Breast epithelium (tissue), 4 donors: ENCODE measurements at regions not wholly inside any gene's neighbourhood (a gene's known extent, or its start where the extent isn't known, plus 50 kb on each side); places are given as distances from the start of the nearest gene placed in this dataset.

ENCODE experiments used
- DNase-seq, 2 donors: peaks; one replicate each; pipeline ENCODE4 v3.0.0-alpha.2; 2019; ENCODE audit warnings: low spot score in 2 of 2
- H3K27ac ChIP-seq, 2 donors: fragments of 200-600 bp; sonication (generic) in 1 of 2; one replicate each; pipeline ENCODE4 v1.5.1; 2016 to 2019; ENCODE audit warnings: mild to moderate bottlenecking in 1 of 2
- H3K27me3 ChIP-seq, 2 donors: fragments of 200-600 bp; sonication (generic) in 1 of 2; one replicate each; pipeline versions ENCODE4 v1.5.1 to v1.6.0; 2017 to 2019; ENCODE audit warnings: control low read depth in 1 of 2, mild to moderate bottlenecking in 1 of 2
- H3K36me3 ChIP-seq: fragments of 200-600 bp; one replicate; pipeline ENCODE4 v1.5.1; 2019
- H3K4me1 ChIP-seq, 2 donors: fragments of 200-600 bp; sonication (generic); one replicate each; pipeline ENCODE4 v1.5.1; 2016 to 2019; ENCODE audit warnings: control low read depth in 1 of 2
- H3K4me3 ChIP-seq, 3 donors: fragments of 200-600 bp; sonication (generic); 1 replicate in 2 of 3; 2 replicates in 1 of 3; pipeline ENCODE4 v1.5.1; 2016 to 2019; ENCODE audit warnings: mild to moderate bottlenecking in 3 of 3, moderate library complexity in 2 of 3
- H3K9me3 ChIP-seq, 2 donors: fragments of 200-600 bp; sonication (generic) in 1 of 2; one replicate each; pipeline ENCODE4 v1.5.1; 2016 to 2019; ENCODE audit warnings: control low read depth in 1 of 2
- CTCF ChIP-seq, 3 donors: fragments of 450-650 bp; IDR thresholded peaks; one replicate each; pipeline ENCODE4 v1.5.1; 2016 to 2017; ENCODE audit warnings: antibody characterized with exemption in 3 of 3, mild to moderate bottlenecking in 3 of 3, moderate library complexity in 3 of 3
- POLR2A ChIP-seq: fragments of 450-650 bp; IDR thresholded peaks from one replicate; pipeline ENCODE4 v1.6.1; 2016; ENCODE audit warnings: antibody characterized with exemption, mild to moderate bottlenecking, moderate library complexity
- POLR2AphosphoS5 ChIP-seq, 3 donors: sonication (generic); formaldehyde crosslinking; IDR thresholded peaks; one replicate each; pipeline ENCODE4 v1.6.1; 2017; ENCODE audit warnings: antibody characterized with exemption in 3 of 3
- intact Hi-C: fragments of 100-400 bp; cut with DNase I; formaldehyde crosslinking; loops from one replicate; pipeline ENCODE4 v1.15.1; 2023; ENCODE audit warnings: low total_unique reads

DNA sequence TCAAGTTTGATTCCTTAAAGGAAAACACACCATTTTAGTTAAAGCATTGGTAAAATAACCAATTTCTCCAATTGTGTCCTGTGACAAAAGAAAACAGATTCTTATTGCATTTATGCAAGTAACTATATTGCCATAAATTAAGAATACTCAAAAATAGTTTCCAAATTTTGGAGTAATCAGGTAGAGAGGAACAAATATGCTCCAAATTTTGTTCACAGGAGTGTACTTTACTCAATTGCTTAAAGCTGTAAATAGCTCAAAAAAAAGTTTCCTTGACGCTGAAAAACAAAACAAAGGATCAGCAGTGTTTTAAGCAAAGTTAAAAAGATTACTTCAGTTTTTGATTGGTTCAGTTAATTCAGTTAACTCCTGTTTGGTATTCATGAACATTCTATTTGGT lies 52.2 kb upstream of the INHBA start:
- Histone ChIP-seq H3K4me1 (no peaks in the 10 kb centered on the region), H3K4me3 (no peak overlapping the region), H3K9me3 (peaks cover 6 to 21% of the 10 kb centered on the region in 2 donors), H3K27ac (no peak overlapping the region), H3K27me3 (no peaks in the 10 kb centered on the region), H3K36me3 (no peaks in the 10 kb centered on the region)
- intact Hi-C loops, result no loop called here
- no peak for DNase-seq
- TF ChIP-seq POLR2A, result no peak
- TF ChIP-seq POLR2AphosphoS5 (IDR thresholded peaks at IDR 0.05), result no peak
- no peak for TF ChIP-seq CTCF (IDR thresholded peaks at IDR 0.05)

- TF ChIP-seq CTCF (IDR thresholded peaks at IDR 0.05) (no peak), POLR2AphosphoS5 (IDR thresholded peaks at IDR 0.05) (no peak), POLR2A (no peak)
- intact Hi-C loops, result no loop called here
- DNase-seq, result no peak
- Histone ChIP-seq H3K27ac (no peak overlapping the region), H3K4me3 (no peak overlapping the region), H3K27me3 (no peaks in the 10 kb centered on the region), H3K36me3 (no peaks in the 10 kb centered on the region), H3K4me1 (no peaks in the 10 kb centered on the region), H3K9me3 (peaks cover 6 to 21% of the 10 kb centered on the region in 2 donors)
Observed at GRCh38 chr7:41754046-41754445, 51.2 kb upstream of the INHBA start.
